GM12891 (cell line): ENCODE measurements at regions not wholly inside any gene's neighbourhood (a gene's known extent, or its start where the extent isn't known, plus 50 kb on each side); places are given as distances from the start of the nearest gene placed in this dataset.

Source experiments
- DNase-seq: peaks from one replicate; pipeline ENCODE4 v3.0.0; 2011; ENCODE audit warnings: low spot score; ENCODE audit not compliant: insufficient read length
- FAIRE-seq: peaks from 2 replicates; lab custom pipeline; 2011; peaks lifted over from hg19 to GRCh38; lab: Jason Lieb, UNC
- PAX5 ChIP-seq: IDR thresholded peaks from 2 replicates; pipeline ENCODE4 v1.6.1; 2011; ENCODE audit warnings: low read length, moderate library complexity, mild to moderate bottlenecking; ENCODE audit not compliant: insufficient read depth, severe bottlenecking
- POLR2A ChIP-seq: IDR thresholded peaks from 2 replicates; pipeline ENCODE4 v1.6.1; 2011; ENCODE audit warnings: low read depth, low read length, control low read depth
- POLR2AphosphoS5 ChIP-seq: IDR thresholded peaks from 2 replicates; pipeline ENCODE4 v1.6.1; 2011; ENCODE audit warnings: low read depth, low read length, control low read depth
- POU2F2 ChIP-seq: IDR thresholded peaks from 2 replicates; pipeline ENCODE4 v1.6.1; 2011; ENCODE audit warnings: low read depth, mild to moderate bottlenecking, control low read depth, low read length, moderate library complexity
- SPI1 ChIP-seq: IDR thresholded peaks from 2 replicates; pipeline ENCODE4 v1.6.1; 2011; ENCODE audit warnings: low read depth, low read length, control low read depth
- TAF1 ChIP-seq: IDR thresholded peaks from 2 replicates; pipeline ENCODE4 v1.6.1; 2011; ENCODE audit warnings: low read depth, low read length, control low read depth

DNA sequence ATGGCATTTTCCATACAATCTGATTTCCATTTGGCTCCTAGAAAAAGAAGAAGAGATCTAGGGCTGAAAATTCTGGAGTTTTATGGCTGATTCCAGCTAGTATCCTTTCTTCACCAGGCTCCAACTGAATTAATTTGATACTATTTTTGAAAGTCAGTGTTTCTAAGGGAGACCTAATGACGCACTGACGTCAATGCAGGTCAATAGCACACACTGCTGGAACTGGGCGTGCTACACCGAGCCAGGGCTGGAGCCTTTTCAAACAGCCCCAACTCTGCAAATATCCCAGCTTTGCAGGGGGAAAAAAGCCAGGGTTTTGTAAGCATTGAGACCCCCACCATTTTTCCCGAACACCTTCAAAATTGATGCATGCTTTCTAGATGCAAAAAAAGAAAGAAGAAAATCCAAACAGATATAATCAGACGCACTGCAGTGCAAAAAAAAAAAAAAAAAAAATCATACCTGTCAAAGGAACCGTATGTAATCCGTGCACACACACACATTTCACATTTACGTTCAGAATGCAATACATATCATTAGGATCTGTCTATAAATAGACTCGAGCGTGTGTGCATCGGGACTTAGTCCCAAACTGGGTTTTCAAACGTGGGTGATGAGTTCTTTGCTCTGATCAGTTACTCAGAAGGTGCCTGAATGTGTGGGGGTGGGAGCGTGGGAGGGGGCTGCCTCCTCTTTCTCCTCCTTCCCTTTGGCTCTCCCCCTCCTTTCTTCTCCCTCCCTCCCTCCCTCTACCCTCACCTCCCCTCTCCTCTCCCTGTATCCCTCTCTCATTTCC, 124.5 kb upstream of the HSD17B12 start:
- TF ChIP-seq POU2F2 (no peak), SPI1 (no peak), TAF1 (no peak), POLR2AphosphoS5 (no peak), POLR2A (no peak), PAX5 (no peak)
- no peak for FAIRE-seq
- no peak for DNase-seq

DNA sequence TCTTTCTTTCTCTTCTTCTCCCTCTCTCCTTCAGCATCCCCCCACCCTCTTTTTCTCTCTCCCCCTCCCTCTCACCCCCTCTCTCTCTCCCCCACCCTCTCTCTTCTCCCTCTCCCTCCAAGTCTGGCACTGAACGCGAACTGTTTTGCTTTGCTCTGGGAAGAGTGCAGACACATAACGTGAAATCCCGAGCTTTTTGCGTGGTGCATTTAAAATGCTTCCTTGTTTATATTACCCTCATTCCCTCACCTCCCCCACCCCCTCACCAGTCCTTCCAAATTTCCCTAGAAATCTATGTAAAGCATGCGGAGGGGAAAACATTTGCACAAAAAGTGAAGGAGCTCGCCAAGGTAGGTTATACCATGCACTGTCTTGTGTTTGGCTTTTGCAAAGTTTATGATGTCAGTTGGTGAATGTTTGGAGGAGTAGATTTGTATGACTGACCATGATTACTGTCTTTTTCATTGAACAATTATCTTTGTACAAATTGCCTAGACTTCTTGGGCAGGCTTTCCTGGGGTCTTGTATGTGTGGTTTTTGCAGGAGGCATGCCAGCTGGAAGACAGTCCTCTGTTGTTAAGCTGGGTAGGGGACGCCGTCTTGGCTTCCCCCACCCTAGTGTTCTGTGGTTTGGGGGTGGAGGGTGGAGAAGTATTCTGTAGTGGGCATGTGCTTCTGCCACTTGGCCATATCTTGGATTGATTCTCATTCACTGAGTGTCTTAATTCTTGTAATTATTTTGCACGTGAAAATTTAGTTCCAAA, 123.7 kb upstream of the HSD17B12 start:
- no peak for FAIRE-seq
- TF ChIP-seq PAX5 (no peak), TAF1 (no peak), POLR2AphosphoS5 (no peak), POLR2A (no peak), POU2F2 (no peak), SPI1 (no peak)
- no peak for DNase-seq

DNA sequence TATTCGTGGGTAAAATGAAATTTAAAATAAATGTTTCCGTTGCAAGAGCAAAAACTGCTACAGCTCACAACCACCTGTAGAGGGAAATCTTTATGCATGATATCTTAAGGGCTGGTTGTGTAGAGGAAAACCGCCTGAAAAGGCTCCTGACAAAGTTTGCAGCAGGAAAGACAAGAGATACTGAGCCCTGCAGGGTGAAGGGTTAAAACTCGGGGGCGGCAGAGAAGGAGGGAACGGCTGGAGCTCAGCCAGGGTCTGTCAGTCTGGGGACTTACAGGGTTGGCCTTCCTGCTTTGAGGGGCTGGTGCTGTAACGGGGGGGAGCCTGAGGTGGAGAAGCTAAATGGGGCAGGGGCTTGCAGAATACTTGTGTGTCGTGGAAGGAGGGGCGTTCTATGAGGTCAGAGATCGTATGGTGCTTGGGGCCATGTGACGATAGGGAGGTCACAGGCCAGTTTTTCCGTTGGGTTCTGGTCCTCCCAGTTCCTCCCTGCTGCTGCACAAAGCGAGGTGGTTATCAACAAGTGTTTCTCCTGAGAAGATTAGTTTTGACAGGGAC, 122.9 kb upstream of the HSD17B12 start:
- no peak for TF ChIP-seq POLR2A
- TF ChIP-seq TAF1, result no peak
- TF ChIP-seq PAX5, result no peak
- TF ChIP-seq SPI1, result peak; percentile 33; the same call in 1 of the 2 replicates
- no peak for TF ChIP-seq POU2F2
- no peak for TF ChIP-seq POLR2AphosphoS5
- DNase-seq (no peak), FAIRE-seq (no peak)

DNA sequence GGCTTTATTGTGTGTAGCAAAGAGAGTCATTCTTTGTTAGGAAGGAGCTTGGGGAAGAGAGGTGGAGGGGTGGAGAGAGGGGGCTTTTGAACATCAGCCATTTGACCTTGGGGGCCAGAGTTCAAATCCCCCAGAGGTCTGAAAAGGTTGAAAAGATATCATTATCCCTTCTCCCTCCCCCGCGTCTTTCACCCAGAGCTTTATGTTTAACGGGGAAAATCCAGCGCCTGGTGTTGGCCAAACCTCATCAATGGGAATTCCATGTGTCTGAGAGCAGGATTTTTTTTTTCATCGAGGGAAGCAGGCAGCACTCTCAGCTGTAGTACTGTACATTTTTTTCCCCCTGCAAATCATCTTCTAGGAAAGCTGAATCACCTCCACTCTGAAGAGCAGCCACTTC, 122.4 kb upstream of the HSD17B12 start:
- TF ChIP-seq PAX5 (no peak), POU2F2 (no peak), TAF1 (no peak), POLR2AphosphoS5 (no peak), SPI1 (no peak), POLR2A (no peak)
- DNase-seq (no peak), FAIRE-seq (no peak)

DNA sequence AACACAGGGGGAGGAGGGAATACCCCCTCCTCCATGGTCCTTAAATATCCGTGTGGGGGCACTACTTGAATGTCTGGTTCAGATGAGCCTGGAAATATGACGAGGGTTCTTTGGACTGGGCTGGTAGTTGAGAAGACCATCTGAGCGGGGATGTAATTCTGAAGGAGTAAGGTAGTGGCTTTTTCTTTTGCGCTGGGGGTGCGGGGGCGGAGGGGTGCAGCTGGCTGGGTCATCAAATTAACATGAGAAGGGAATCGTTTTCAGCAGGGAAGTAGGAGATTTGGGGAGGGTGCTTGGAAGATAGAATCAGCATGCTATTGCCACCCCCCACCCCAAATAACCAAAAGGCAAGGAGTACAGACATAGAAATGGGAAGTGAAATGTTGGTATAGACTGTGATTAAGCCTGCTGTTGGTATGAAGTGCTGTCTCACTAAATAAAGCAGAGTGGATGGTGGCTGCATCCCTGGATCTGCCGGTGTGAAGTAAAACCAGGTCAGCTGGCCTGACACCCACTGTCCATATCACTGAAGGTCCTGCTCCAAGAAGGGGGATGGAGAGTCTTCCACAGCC, 121.9 kb upstream of the HSD17B12 start:
- no peak for FAIRE-seq
- no peak for DNase-seq
- TF ChIP-seq SPI1 (peak; percentile 68), TAF1 (no peak)

DNA sequence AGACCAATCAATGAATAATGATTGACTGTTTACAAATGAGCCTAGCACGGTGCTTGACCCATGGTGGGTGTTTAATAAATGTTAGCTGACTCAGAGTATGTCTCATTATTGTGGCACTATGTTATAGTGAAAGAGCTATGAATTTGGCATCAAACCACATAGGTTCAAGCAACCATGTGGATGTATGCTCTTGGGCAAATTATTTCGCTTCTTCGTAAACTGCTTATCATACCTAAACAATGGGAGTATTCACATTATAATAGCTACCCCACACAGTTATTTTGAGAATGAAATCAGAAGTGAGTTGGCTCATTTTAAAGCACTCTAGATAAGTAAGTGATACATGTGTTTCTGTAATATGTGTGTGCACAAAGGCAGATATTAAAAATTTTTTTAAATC, 118.7 kb upstream of the HSD17B12 start:
- FAIRE-seq (no peak), DNase-seq (no peak)
- TF ChIP-seq PAX5 (no peak), POLR2AphosphoS5 (no peak), POLR2A (no peak), TAF1 (no peak), SPI1 (no peak), POU2F2 (no peak)

DNA sequence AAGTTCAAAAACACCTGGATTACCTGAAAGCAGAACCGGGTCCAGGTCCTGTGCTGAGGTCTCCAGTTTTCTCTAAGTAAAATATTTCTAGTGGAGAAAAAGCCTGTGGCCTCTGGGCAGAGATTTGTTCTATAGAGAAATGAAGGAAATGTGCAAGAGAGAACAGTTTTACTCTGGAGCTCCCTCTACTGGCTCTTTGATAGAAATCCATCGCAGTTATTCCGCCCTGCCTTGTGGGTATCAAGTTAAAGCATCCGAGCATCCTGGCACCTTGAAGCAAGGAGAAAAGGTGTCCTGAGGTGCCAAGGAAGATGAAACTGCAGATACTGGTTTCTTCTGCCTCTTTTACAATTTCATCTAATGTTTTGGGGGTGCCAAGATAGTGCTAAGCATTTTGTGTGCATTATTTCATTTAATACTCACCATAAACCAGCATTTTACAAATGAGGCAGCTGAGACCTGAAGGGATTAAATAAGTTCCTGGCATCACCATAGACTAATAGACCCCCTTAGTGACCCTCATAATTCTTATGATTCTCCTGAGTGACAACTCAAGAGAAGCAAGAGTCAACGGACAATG, 113.1 kb upstream of the HSD17B12 start:
- DNase-seq, result no peak
- TF ChIP-seq POU2F2, result no peak
- peak; percentile 59 for FAIRE-seq

DNA sequence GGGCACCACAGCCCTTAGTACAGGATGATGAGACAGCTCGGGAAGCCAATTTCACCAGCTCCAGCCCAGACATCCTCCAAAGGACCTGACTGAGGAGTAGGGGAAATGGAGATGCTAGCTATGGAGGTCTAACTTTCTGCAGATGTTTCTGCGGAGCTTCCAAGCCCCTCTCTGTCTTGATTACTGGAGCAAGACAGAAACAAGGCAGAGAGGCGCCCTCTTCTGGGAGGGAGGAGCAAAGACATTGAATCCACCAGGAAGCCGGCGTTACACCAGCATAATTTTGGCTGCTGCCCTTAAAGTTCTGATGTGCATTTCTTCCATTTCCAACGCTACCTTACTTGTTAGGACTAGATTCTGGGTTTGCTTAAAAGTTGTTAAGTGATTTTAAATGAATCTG, 107.3 kb upstream of the HSD17B12 start:
- TF ChIP-seq SPI1 (no peak), POU2F2 (no peak), POLR2A (no peak), TAF1 (no peak), PAX5 (no peak), POLR2AphosphoS5 (no peak)
- DNase-seq (no peak), FAIRE-seq (no peak)

DNA sequence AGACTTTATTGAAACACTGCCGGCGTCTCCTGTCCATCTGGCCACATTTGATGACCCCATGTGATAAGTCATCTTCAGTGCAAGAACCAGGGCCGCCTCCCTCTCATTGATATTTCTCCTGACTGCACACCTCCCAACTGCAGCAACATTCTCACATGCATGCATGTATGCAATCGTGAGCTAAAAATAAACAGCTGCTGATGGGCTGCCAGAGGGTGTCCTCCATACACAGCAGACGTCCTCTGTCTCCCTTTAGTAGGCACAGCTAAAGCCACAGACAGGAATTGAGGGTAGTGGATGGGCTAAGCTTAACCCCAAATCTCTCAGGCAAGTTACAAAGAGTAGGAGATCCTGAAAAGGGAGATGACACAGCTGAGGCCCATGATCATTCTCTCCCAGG, 106.7 kb upstream of the HSD17B12 start:
- DNase-seq, result no peak
- FAIRE-seq, result no peak
- TF ChIP-seq POLR2A (no peak), PAX5 (no peak), POLR2AphosphoS5 (no peak), SPI1 (no peak), POU2F2 (no peak), TAF1 (no peak)
